IMR-90 (cell line): ENCODE measurements at regions not wholly inside any gene's neighbourhood (a gene's known extent, or its start where the extent isn't known, plus 50 kb on each side); places are given as distances from the start of the nearest gene placed in this dataset.

Source experiments
- ATAC-seq: fragments of 200-7000 bp; cut with Tn5 transposase; 2 replicates; pipeline ENCODE4 v1.9.1; 2020; ENCODE audit warnings: low read depth, mild to moderate bottlenecking, moderate library complexity
- BruUV-seq: library from RNA; stranded (reverse); fragments of 400-500 nt; replicated peaks from 2 replicates; lab custom pipeline; 2021; lab: Mats Ljungman, UMichigan
- CTCF ChIA-PET: fragments of 300-600 bp; formaldehyde crosslinking; extraction: SDS; loops from one replicate; lab custom pipeline; 2021; ENCODE audit warnings: antibody characterized with exemption; lab: Yijun Ruan, JAX
- POLR2A ChIA-PET: fragments of 300-600 bp; sonication (Branson Sonifier 250); formaldehyde crosslinking; loops from one replicate; lab custom pipeline; 2022; ENCODE audit warnings: antibody characterized with exemption; ENCODE audit not compliant: unreplicated experiment; lab: Charles Lee
- DNase-seq: peaks from one replicate; pipeline ENCODE4 v3.0.0; 2013
- H2AFZ ChIP-seq: replicated peaks from 2 replicates; pipeline ENCODE3; 2013; ENCODE audit warnings: low read length, mild to moderate bottlenecking; ENCODE audit not compliant: poor library complexity
- H2AK5ac ChIP-seq: 2 replicates; pipeline ENCODE4 v1.6.1; 2013; ENCODE audit warnings: low read depth, low read length, inconsistent platforms
- H2AK9ac ChIP-seq: replicated peaks from 2 replicates; pipeline ENCODE3; 2013; ENCODE audit warnings: mild to moderate bottlenecking, low read depth, low read length, moderate library complexity; ENCODE audit not compliant: poor library complexity
- H2BK120ac ChIP-seq: 2 replicates; pipeline ENCODE4 v1.6.1; 2013; ENCODE audit warnings: low read depth, low read length, inconsistent platforms
- H2BK15ac ChIP-seq: 3 replicates; pipeline ENCODE4 v1.6.1; 2013; ENCODE audit warnings: low read depth, low read length, inconsistent platforms
- H2BK20ac ChIP-seq: 2 replicates; pipeline ENCODE4 v1.6.1; 2013; ENCODE audit warnings: low read depth, mild to moderate bottlenecking, inconsistent platforms, low read length, moderate library complexity
- H2BK5ac ChIP-seq: 2 replicates; pipeline ENCODE4 v1.6.1; 2013; ENCODE audit warnings: mild to moderate bottlenecking, low read depth, low read length, inconsistent platforms; ENCODE audit not compliant: poor library complexity, severe bottlenecking
- H3K14ac ChIP-seq: replicated peaks from 2 replicates; pipeline ENCODE4 v1.6.1; 2013; ENCODE audit warnings: low read depth, low read length, inconsistent platforms
- H3K18ac ChIP-seq: 2 replicates; pipeline ENCODE4 v1.6.1; 2013; ENCODE audit warnings: low read depth, low read length, control low read depth
- H3K23ac ChIP-seq: 2 replicates; pipeline ENCODE4 v1.6.1; 2013; ENCODE audit warnings: low read depth, low read length, inconsistent platforms
- H3K27ac ChIP-seq: 2 replicates; pipeline ENCODE4 v1.5.1; 2013; ENCODE audit warnings: mild to moderate bottlenecking, control low read depth, low read length; ENCODE audit not compliant: insufficient read depth
- H3K27me3 ChIP-seq: 2 replicates; pipeline ENCODE4 v1.6.1; 2013; ENCODE audit warnings: low read length; ENCODE audit not compliant: control insufficient read depth, insufficient read depth
- H3K36me3 ChIP-seq: 2 replicates; pipeline ENCODE4 v1.6.1; 2013; ENCODE audit warnings: low read length, mixed read lengths; ENCODE audit not compliant: control insufficient read depth, insufficient read depth
- H3K4ac ChIP-seq: 2 replicates; pipeline ENCODE4 v1.6.1; 2013; ENCODE audit warnings: low read depth, low read length, inconsistent platforms
- H3K4me1 ChIP-seq: 2 replicates; pipeline ENCODE4 v1.6.1; 2013; ENCODE audit warnings: low read length, mixed read lengths; ENCODE audit not compliant: control insufficient read depth, insufficient read depth
- H3K4me2 ChIP-seq: 2 replicates; pipeline ENCODE4 v1.6.1; 2013; ENCODE audit warnings: low read depth, mild to moderate bottlenecking, control low read depth, low read length, moderate library complexity
- H3K4me3 ChIP-seq: 2 replicates; pipeline ENCODE4 v1.5.1; 2013; ENCODE audit warnings: low read depth, mild to moderate bottlenecking, control low read depth, low read length, moderate library complexity; ENCODE audit not compliant: insufficient read depth
- H3K56ac ChIP-seq: 2 replicates; pipeline ENCODE4 v1.6.1; 2013; ENCODE audit warnings: low read length, inconsistent platforms; ENCODE audit not compliant: insufficient read depth; ENCODE audit errors: extremely low read depth
- H3K79me1 ChIP-seq, 2 experiments: 2 replicates each; pipeline ENCODE4 v1.6.1; 2013; ENCODE audit warnings: low read length in 2 of 2, inconsistent platforms in 1 of 2, low read depth in 1 of 2
- H3K9ac ChIP-seq: 2 replicates; pipeline ENCODE4 v1.6.1; 2013; ENCODE audit warnings: low read depth, low read length, control low read depth
- H3K9me1 ChIP-seq: 2 replicates; pipeline ENCODE4 v1.6.1; 2013; ENCODE audit warnings: low read length, inconsistent platforms; ENCODE audit not compliant: insufficient read depth
- H3K9me3 ChIP-seq: 2 replicates; pipeline ENCODE4 v1.6.1; 2013; ENCODE audit warnings: low read length; ENCODE audit not compliant: control insufficient read depth, insufficient read depth
- H4K20me1 ChIP-seq: 2 replicates; pipeline ENCODE4 v1.6.1; 2013; ENCODE audit warnings: low read length, inconsistent platforms; ENCODE audit not compliant: insufficient read depth
- H4K5ac ChIP-seq: 2 replicates; pipeline ENCODE4 v1.6.1; 2013; ENCODE audit warnings: mild to moderate bottlenecking, low read depth, low read length, control low read depth
- H4K8ac ChIP-seq, 2 experiments: 2 replicates each; pipeline ENCODE4 v1.6.1; 2013; ENCODE audit warnings: low read depth in 2 of 2, low read length in 2 of 2, control low read depth in 1 of 2, inconsistent platforms in 1 of 2
- H4K91ac ChIP-seq: 2 replicates; pipeline ENCODE4 v1.6.1; 2013; ENCODE audit warnings: low read depth, low read length, inconsistent platforms; ENCODE audit not compliant: insufficient read depth
- BHLHE40 ChIP-seq: fragments of 150-350 bp; IDR thresholded peaks from 2 replicates; pipeline ENCODE4 v1.6.1; 2016; ENCODE audit warnings: mild to moderate bottlenecking, low read depth, low read length
- CEBPB ChIP-seq: IDR thresholded peaks from 2 replicates; pipeline ENCODE4 v1.6.1; 2012; ENCODE audit warnings: low read depth, low read length, improper control_type of control experiment
- CHD1 ChIP-seq: IDR thresholded peaks from 2 replicates; pipeline ENCODE4 v1.6.1; 2012; ENCODE audit warnings: low read depth, low read length, improper control_type of control experiment
- ELK1 ChIP-seq: fragments of 150-350 bp; IDR thresholded peaks from 2 replicates; pipeline ENCODE4 v1.6.1; 2016; ENCODE audit warnings: low read depth, mild to moderate bottlenecking, low read length, moderate library complexity, borderline replicate concordance
- FOS ChIP-seq: fragments of 150-350 bp; IDR thresholded peaks from 2 replicates; pipeline ENCODE4 v1.6.1; 2016; ENCODE audit warnings: low read depth, low read length
- MAFK ChIP-seq: IDR thresholded peaks from 2 replicates; pipeline ENCODE4 v1.6.1; 2012; ENCODE audit warnings: low read depth, low read length, improper control_type of control experiment
- MAZ ChIP-seq: IDR thresholded peaks from 2 replicates; pipeline ENCODE4 v1.6.1; 2012; ENCODE audit warnings: low read depth, mild to moderate bottlenecking, low read length, improper control_type of control experiment, moderate library complexity, borderline replicate concordance
- MXI1 ChIP-seq: IDR thresholded peaks from 2 replicates; pipeline ENCODE4 v1.6.1; 2012; ENCODE audit warnings: low read depth, mild to moderate bottlenecking, low read length, moderate library complexity, borderline replicate concordance
- NFE2L2 ChIP-seq: fragments of 150-350 bp; IDR thresholded peaks from 2 replicates; pipeline ENCODE4 v1.6.1; 2016; ENCODE audit warnings: low read depth, mild to moderate bottlenecking, low read length
- POLR2A ChIP-seq: IDR thresholded peaks from 2 replicates; pipeline ENCODE4 v1.6.1; 2012; ENCODE audit warnings: mild to moderate bottlenecking, low read depth, low read length
- RAD21 ChIP-seq: IDR thresholded peaks from 2 replicates; pipeline ENCODE4 v1.6.1; 2012; ENCODE audit warnings: low read length, improper control_type of control experiment
- RCOR1 ChIP-seq: IDR thresholded peaks from 2 replicates; pipeline ENCODE4 v1.6.1; 2012; ENCODE audit warnings: mild to moderate bottlenecking, low read length, improper control_type of control experiment; ENCODE audit not compliant: insufficient replicate concordance
- RFX5 ChIP-seq: IDR thresholded peaks from 2 replicates; pipeline ENCODE4 v1.8.0; 2012; ENCODE audit warnings: low read depth, mild to moderate bottlenecking, low read length, moderate library complexity
- SMC3 ChIP-seq: fragments of 150-350 bp; IDR thresholded peaks from 2 replicates; pipeline ENCODE4 v1.6.1; 2016; ENCODE audit warnings: low read depth, mild to moderate bottlenecking, antibody characterized with exemption, low read length, moderate library complexity
- dilution Hi-C: fragments of 300-500 bp; cut with HindIII; formaldehyde crosslinking; loops from one replicate; pipeline ENCODE4 v1.14.3; 2018; ENCODE audit warnings: low sequenced_read_pairs; ENCODE audit not compliant: unreplicated experiment
- in situ Hi-C: fragments of 300-500 bp; cut with MboI; formaldehyde crosslinking; loops from 3 replicates; pipeline ENCODE4 v1.14.3; 2019; ENCODE audit warnings: low sequenced_read_pairs, inconsistent platforms, mixed read lengths
- intact Hi-C: fragments of 100-400 bp; cut with micrococcal nuclease; formaldehyde crosslinking; loops from 2 replicates; pipeline ENCODE4 v1.10.0; 2022
- TF ChIP-seq, protein P1 (sequence below): conservative IDR thresholded peaks from 2 replicates; pipeline ENCODE4 v1.5.1; 2012; ENCODE audit warnings: mild to moderate bottlenecking, low read depth, low read length, improper control_type of control experiment
- TF ChIP-seq, protein P2 (sequence below): fragments of 150-350 bp; IDR thresholded peaks from 2 replicates; pipeline ENCODE4 v1.6.1; 2017; ENCODE audit warnings: mild to moderate bottlenecking, antibody characterized with exemption, low read length, low read depth

DNA sequence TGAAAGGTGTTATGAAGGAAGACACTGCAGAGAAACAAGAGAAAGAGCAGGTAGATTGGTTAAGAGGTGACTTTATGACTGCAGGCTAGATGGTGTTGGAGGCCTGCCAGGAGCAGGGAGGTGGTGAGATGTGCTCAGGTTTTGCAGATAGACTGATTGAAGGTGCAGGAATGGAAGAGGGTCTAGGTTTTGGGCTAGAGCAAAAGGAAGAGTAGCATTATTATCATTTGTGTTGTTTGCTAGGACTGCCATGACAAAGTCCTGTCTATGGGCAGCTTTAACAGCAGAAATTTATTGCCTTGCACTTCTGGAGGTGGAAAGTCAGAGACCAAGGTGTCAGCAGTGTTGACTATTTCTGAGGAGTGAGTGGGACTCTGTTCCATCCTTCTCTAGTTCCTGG is 172.9 kb upstream of the SOX11 start:
- no peak for TF ChIP-seq FOS
- TF ChIP-seq MXI1: no peak
- TF ChIP-seq POLR2A: no peak
- no peak for TF ChIP-seq RAD21
- no peak for TF ChIP-seq CHD1
- TF ChIP-seq MAZ: no peak
- TF ChIP-seq, protein P1, sequence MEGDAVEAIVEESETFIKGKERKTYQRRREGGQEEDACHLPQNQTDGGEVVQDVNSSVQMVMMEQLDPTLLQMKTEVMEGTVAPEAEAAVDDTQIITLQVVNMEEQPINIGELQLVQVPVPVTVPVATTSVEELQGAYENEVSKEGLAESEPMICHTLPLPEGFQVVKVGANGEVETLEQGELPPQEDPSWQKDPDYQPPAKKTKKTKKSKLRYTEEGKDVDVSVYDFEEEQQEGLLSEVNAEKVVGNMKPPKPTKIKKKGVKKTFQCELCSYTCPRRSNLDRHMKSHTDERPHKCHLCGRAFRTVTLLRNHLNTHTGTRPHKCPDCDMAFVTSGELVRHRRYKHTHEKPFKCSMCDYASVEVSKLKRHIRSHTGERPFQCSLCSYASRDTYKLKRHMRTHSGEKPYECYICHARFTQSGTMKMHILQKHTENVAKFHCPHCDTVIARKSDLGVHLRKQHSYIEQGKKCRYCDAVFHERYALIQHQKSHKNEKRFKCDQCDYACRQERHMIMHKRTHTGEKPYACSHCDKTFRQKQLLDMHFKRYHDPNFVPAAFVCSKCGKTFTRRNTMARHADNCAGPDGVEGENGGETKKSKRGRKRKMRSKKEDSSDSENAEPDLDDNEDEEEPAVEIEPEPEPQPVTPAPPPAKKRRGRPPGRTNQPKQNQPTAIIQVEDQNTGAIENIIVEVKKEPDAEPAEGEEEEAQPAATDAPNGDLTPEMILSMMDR: no peak
- TF ChIP-seq RFX5: no peak
- TF ChIP-seq, protein P2, sequence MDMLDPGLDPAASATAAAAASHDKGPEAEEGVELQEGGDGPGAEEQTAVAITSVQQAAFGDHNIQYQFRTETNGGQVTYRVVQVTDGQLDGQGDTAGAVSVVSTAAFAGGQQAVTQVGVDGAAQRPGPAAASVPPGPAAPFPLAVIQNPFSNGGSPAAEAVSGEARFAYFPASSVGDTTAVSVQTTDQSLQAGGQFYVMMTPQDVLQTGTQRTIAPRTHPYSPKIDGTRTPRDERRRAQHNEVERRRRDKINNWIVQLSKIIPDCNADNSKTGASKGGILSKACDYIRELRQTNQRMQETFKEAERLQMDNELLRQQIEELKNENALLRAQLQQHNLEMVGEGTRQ: no peak
- TF ChIP-seq SMC3: no peak
- no peak for TF ChIP-seq MAFK
- TF ChIP-seq BHLHE40: no peak
- TF ChIP-seq CEBPB: no peak
- no peak for TF ChIP-seq RCOR1
- TF ChIP-seq ELK1: no peak
- no peak for TF ChIP-seq NFE2L2
- dilution Hi-C loops: no loop called here
- CTCF ChIA-PET: no interaction called here

More for the DNA sequence above, 172.9 kb upstream of the SOX11 start:
- Histone ChIP-seq H4K91ac (no peak overlapping the region), H3K27ac (no peak overlapping the region), H3K4me2 (no peak overlapping the region), H2BK120ac (no peak overlapping the region), H3K9me3 (no peaks in the 10 kb centered on the region), H3K36me3 (no peaks in the 10 kb centered on the region), H4K20me1 (no peaks in the 10 kb centered on the region), H3K27me3 (no peaks in the 10 kb centered on the region), H3K18ac (no peak overlapping the region), H4K5ac (no peak overlapping the region), H3K4me3 (no peak overlapping the region), H2AK9ac (no peak overlapping the region), H3K23ac (no peak overlapping the region), H3K4ac (no peak overlapping the region), H4K8ac (no peak overlapping the region), H2AK5ac (no peak overlapping the region), H3K79me1 (no peaks in the 10 kb centered on the region), H2BK15ac (no peak overlapping the region), H3K9me1 (no peaks in the 10 kb centered on the region), H3K56ac (no peak overlapping the region), H2BK5ac (no peak overlapping the region), H3K4me1 (peaks cover 1% of the 10 kb centered on the region; the same call in 1 of the 2 replicates), H3K9ac (no peak overlapping the region), H3K14ac (no peak overlapping the region), H2BK20ac (no peak overlapping the region), H2AFZ (no peak overlapping the region)
- ATAC-seq: no peak
- no peak for DNase-seq
- intact Hi-C loops: no loop called here
- in situ Hi-C loops: no loop called here
- POLR2A ChIA-PET: no interaction called here
- no TSS peak for BruUV-seq
